ENCODE measurements at regions not wholly inside any gene's neighbourhood (a gene's known extent, or its start where the extent isn't known, plus 50 kb on each side); places are given as distances from the start of the nearest gene placed in this dataset.

GRCh38 chr3:13134166-13134878 is 61.1 kb upstream of the IQSEC1 start:
- DNase-seq: no peak

- DNase-seq: no peak
These were observed 60.3 kb upstream of the IQSEC1 start for GRCh38 chr3:13133471-13133981.

DNA sequence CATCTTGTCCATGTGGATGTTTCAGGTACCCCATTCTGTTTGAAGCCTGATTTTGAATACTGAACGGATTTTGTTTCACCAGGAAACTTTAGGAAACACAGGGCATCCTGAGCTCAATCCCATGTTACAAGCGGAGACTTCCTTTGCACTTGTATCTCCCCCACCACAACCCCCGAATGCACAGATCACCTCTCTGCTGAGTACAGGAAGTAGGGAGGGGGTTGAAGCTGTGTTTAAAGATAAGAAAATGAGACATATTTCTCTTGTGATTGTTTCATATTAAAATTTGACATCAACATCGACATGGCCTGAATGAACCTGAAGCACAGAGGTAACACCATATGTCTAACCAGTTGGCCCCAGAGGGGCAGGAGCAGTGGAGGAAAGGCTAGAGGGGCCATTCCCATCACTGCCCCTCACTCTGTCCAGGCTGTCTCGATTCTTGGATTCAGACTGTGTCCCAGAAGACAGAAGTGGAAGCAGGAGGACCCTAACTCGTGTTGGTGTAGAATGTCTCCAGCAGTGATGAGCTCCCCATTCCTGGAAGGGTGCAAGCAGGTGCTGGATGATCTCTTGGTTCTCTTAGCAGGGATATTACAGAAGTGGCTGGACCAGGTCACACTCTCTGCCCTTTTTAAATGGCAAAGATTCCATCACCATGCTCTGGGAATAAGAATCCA is 59.6 kb upstream of the IQSEC1 start:
- no peak for DNase-seq

DNA sequence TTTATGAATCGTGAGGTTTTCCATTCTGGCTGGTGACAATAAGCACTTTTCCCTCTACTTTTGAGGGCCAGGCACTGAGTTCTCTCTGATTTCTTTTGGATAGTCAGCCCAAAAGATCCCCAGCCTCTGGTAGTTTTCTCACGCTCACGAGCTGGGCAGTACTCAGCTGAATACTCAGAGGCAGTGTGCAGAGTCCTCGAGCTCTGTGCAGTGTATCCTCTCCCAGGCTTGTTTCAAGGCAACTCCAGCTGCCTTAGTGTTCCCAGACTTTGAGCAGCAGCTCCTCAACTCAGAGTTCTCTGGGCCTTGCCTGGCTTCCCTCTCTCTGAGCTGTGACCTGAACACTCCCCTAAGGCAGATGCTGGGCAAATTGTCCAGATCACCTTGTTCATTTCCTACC is 59.1 kb upstream of the IQSEC1 start:
- DNase-seq: no peak

DNA sequence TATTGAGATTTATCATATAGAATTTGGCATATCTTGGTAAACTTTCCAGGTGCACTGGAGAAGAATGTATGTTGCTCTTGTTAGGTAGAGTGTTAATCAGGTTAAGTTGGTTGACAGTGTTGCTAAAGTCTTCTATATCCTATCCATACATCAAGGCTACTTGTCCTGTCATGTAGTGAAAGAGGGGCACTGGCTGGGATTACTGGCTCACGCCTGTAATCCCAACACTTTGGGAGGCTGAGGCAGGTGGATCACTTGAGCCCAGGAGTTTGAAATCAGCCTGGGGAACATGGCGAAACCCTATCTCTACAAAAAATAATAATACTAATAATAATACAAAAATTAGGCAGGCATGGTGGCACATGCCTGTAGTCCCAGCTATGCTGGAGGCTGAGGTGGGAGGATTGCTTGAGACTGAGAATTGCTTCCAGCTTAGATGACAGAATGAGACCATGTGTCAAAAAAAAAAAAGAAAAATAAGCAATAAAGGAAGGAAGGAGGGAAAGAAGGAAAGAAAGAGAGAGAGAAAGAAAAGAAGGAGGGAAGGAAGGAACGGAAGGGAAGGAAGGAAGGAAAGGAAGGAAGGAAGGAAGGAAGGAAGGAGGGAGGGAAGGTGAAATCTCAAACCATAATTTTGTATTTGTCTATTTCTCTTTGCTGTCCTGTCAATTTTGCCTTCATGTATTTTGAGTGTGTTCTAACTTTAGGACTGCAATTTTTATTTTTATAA is 57.4 kb upstream of the IQSEC1 start:
- DNase-seq: no peak

DNA sequence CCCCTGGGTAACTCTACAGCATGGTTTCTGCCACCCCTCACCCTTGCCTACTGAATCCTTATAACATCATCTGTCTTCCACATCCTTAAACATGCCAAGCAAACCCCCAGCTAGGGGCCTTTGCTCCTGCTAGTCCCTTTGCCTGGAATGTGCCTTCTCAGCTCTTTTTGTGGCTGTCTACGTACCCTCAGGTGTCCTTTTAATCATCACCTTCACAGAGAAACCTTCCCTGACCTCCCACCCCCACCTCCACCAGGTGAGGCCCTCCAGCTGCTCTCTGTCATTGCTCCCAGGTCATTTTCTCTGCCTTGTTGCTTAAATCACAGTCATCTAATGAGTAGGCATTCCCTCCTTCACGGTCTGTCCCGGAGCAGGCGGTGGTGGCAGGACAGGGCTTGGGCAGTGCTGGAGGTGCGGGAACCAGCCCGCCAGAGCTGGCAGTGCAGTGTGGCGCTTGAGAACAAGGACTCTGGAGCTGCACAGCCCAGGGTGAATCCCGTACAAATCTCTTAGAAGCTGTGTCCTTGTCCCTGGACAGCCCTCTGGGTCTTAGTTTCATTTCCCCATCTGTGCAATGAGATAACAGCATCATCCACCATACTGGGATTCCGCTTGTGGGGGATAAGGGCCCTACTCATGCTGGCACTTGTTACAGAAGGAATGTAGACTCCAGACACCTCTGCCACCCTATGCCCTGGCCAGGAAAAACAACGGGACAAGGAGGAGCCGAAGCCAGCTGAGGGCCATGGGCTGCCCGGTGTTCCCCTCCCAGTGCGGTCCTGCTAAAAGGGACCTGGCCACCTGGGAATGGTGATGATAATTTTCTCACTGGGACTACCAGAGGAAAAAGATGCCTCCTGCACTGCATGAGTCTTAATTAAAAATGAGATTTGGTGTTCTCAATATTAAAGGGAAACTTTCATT is 52.1 kb upstream of the IQSEC1 start:
- DNase-seq: no peak

DNA sequence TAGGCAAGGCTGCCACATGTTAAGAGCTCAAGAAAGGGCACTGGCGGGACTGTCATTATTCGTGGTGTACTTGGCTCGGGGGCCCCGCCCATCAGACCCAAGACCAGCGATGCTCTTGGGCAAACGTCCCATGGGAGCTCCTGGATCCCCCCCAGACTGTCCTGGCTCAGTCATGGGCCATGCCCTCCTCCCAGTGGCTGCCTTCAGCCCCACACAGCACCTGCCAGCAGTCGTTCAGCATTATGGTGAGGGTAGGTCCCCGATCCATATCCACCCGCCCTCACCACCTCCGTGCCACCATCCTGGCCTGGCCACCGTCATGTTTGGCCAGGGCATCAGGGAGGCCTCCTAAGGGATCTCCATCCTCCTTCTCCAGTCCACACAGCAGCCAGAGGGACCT is 51.4 kb upstream of the IQSEC1 start:
- DNase-seq: no peak

GRCh38 chr3:13123765-13124164 is 50.5 kb upstream of the IQSEC1 start:
- DNase-seq: no peak

DNA sequence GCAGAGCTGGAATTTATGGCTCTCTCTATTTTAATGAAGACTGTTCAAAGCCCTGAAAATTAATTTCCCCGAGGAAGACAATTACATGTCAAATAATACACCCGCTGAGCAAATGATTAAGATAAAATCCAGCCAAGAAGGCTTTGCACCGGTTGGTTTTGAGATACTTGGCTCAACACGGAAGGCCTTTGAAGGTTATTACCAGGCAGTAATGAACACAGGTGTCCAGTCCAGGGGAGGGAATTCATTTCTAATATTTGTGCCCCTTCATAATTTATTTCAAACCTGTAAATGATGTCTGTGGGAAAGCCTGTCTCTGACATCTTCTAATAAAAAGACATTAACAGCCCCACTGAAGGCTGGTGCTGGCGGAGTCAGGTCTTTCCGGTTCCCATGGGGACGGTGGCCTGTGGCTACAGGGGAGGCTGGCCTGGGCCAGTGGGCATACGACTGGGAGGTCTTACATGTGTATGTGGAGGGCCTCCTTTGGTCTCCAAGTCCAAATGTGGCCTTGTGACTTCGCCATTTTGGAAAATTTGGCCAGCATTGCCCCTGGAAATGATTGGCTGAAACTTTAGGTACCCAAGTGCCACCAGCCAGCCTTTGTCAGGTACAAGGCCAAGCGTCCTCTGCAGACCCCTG is 49.9 kb upstream of the IQSEC1 start:
- no peak for DNase-seq

All from SHP77 treated with DMSO at 0.1 percent for 48 hours (cell line).